ENCODE measurements at regions not wholly inside any gene's neighbourhood (a gene's known extent, or its start where the extent isn't known, plus 50 kb on each side); places are given as distances from the start of the nearest gene placed in this dataset.

DNA sequence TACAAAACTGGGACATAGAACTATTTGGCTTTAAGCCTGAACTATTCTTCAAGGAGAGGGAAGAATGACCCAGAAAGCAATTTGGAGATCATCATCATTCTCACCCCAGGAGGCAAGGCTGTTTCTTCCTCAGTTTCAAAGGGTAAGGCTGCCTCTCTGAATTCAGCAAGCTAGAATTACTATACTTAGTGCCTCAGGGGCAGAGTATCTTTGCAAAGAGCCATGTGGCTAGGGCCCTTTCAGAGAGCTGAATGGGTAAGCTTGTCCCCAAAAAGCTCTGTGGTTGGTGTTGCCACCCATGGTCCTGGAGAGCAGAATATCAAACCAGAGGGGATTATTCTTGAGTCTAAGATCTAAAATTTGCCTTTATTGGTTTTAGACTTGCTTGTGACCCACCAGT, 720.3 kb upstream of the ARPP21 start:
- Mint-ChIP-seq H3K27ac (no peak overlapping the region), H3K4me1 (no peaks in the 10 kb centered on the region), H3K36me3 (ENCODE audit: low read depth) (no peaks in the 10 kb centered on the region), H3K4me3 (no peak overlapping the region), H3K27me3 (no peaks in the 10 kb centered on the region), H3K9me3 (peaks cover 2% of the 10 kb centered on the region)
- intact Hi-C loops (cut with micrococcal nuclease): no loop called here
- DNase-seq (no peak), ATAC-seq (ENCODE audit: low read depth) (no peak)
- CTCF ChIA-PET: no interaction called here
- POLR2A ChIA-PET: no interaction called here
- TF ChIP-seq, protein P1, sequence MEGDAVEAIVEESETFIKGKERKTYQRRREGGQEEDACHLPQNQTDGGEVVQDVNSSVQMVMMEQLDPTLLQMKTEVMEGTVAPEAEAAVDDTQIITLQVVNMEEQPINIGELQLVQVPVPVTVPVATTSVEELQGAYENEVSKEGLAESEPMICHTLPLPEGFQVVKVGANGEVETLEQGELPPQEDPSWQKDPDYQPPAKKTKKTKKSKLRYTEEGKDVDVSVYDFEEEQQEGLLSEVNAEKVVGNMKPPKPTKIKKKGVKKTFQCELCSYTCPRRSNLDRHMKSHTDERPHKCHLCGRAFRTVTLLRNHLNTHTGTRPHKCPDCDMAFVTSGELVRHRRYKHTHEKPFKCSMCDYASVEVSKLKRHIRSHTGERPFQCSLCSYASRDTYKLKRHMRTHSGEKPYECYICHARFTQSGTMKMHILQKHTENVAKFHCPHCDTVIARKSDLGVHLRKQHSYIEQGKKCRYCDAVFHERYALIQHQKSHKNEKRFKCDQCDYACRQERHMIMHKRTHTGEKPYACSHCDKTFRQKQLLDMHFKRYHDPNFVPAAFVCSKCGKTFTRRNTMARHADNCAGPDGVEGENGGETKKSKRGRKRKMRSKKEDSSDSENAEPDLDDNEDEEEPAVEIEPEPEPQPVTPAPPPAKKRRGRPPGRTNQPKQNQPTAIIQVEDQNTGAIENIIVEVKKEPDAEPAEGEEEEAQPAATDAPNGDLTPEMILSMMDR (IDR thresholded peaks at IDR 0.05): no peak

DNA sequence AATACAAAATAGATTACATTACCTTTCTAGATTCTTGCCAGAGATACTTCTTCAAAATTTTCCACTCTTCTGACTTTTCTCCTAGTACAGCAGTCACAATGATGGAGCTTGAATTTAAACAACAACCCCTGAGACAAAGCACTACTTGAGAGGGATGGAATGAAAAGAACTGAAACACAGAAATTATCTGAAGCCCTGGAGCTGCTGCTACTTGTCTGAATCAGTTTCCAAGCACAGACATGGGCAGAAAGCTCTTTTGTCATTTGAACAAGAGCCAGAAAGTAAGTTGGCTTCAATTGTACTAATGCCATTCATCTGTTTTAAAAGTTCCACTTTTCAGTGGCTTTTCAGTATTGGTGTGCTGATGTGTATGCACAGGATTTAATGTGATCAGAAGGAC, 718.5 kb upstream of the ARPP21 start:
- Mint-ChIP-seq H3K4me3 (no peak overlapping the region), H3K9me3 (peaks cover 2% of the 10 kb centered on the region), H3K4me1 (no peaks in the 10 kb centered on the region), H3K27ac (no peak overlapping the region), H3K36me3 (ENCODE audit: low read depth) (no peaks in the 10 kb centered on the region), H3K27me3 (no peaks in the 10 kb centered on the region)
- CTCF ChIA-PET: no interaction called here
- no peak for DNase-seq
- TF ChIP-seq, protein P1 (IDR thresholded peaks at IDR 0.05): no peak
- ATAC-seq (ENCODE audit: low read depth): no peak
- POLR2A ChIA-PET: no interaction called here
- intact Hi-C loops (cut with micrococcal nuclease): no loop called here

DNA sequence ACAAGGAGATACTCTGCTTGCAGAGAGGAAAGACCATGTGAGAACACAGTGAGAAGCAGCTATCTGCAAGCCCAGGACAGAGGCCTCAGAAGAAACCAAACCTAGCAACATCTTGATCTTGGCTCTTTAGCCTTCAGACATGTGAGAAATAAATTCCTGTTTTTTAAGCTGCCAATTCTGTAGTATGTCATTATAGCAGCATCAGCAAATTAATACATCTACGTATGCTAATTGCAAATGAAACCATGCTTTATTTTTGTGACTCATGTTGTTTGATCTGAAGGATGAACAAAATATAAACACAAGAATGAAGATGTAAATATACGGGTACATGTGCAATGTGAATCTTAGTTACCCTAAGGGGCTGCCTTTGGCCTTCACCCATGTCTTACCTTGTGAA, 714.4 kb upstream of the ARPP21 start:
- intact Hi-C loops (cut with micrococcal nuclease): no loop called here
- ATAC-seq (ENCODE audit: low read depth) (no peak), DNase-seq (no peak)
- CTCF ChIA-PET: no interaction called here
- no peaks in the 10 kb centered on the region for H3K9me3 Mint-ChIP-seq
- POLR2A ChIA-PET: no interaction called here
- H3K36me3 Mint-ChIP-seq (ENCODE audit: low read depth): no peaks in the 10 kb centered on the region
- no peaks in the 10 kb centered on the region for H3K4me1 Mint-ChIP-seq
- no peak overlapping the region for H3K4me3 Mint-ChIP-seq
- no peaks in the 10 kb centered on the region for H3K27me3 Mint-ChIP-seq
- TF ChIP-seq, protein P1 (IDR thresholded peaks at IDR 0.05): no peak
- no peak overlapping the region for H3K27ac Mint-ChIP-seq

DNA sequence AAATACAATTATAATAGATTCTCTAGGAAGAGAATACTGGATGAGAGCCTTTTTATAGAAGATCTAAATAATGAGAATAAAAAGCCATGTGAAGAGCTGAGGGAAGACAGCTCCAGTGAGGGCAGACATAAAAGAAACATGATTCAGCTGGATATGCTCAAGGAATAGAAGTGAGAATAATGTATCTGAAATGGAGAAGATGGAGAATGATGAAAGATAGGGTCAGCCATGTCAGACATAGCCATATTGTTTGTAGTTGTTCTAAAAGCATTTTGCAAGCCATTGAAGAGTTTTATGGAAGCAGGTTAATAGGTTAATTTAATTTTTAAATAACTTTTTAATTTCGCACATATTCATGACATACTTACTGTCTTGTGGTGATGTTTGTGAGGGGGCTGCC, 713.5 kb upstream of the ARPP21 start:
- no peaks in the 10 kb centered on the region for H3K9me3 Mint-ChIP-seq
- ATAC-seq (ENCODE audit: low read depth): no peak
- no peaks in the 10 kb centered on the region for H3K4me1 Mint-ChIP-seq
- H3K36me3 Mint-ChIP-seq (ENCODE audit: low read depth): no peaks in the 10 kb centered on the region
- intact Hi-C loops (cut with micrococcal nuclease): no loop called here
- ChIA-PET CTCF (no interaction called here), POLR2A (no interaction called here)
- no peak overlapping the region for H3K4me3 Mint-ChIP-seq
- TF ChIP-seq, protein P1 (IDR thresholded peaks at IDR 0.05): no peak
- DNase-seq: no peak
- H3K27me3 Mint-ChIP-seq: no peaks in the 10 kb centered on the region
- no peak overlapping the region for H3K27ac Mint-ChIP-seq

DNA sequence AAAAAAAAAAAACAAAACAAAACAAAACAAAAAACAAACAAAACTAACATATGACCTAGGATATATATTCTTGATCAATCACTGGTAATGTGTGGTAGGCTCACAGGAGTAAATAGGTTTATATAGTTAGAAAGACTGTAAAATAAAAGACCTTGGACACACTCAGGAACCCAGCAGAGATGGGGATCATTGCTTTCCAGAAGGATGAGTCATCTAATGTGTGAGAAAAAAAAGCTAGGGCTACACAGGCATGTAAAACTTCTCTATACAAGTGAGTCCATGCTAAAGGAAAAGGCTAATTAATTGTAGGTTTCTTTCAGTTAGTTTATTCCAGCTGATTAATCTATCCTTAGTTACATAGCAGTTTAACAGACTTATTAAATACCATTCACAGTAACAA, 710.3 kb upstream of the ARPP21 start:
- intact Hi-C loops (cut with micrococcal nuclease): no loop called here
- no peak for ATAC-seq (ENCODE audit: low read depth)
- peaks cover 4% of the 10 kb centered on the region for H3K9me3 Mint-ChIP-seq
- no peaks in the 10 kb centered on the region for H3K27me3 Mint-ChIP-seq
- H3K27ac Mint-ChIP-seq: no peak overlapping the region
- TF ChIP-seq, protein P1 (IDR thresholded peaks at IDR 0.05): no peak
- ChIA-PET CTCF (no interaction called here), POLR2A (no interaction called here)
- H3K36me3 Mint-ChIP-seq (ENCODE audit: low read depth): no peaks in the 10 kb centered on the region
- no peak for DNase-seq
- H3K4me3 Mint-ChIP-seq: no peak overlapping the region
- no peaks in the 10 kb centered on the region for H3K4me1 Mint-ChIP-seq

All from activated B cell treated with CpG ODN at 0.5 μM for 24 hours (primary cell).